HG03520 (cell line): ENCODE measurements at regions not wholly inside any gene's neighbourhood (a gene's known extent, or its start where the extent isn't known, plus 50 kb on each side); places are given as distances from the start of the nearest gene placed in this dataset.
"Not testable (repeated sequence)": the region's sequence is repeated elsewhere in the genome, so short reads cannot be mapped to it uniquely, and the experiment has no call there.

Source experiments
- ATAC-seq: cut with Tn5 transposase; IDR thresholded peaks from one replicate; pipeline ENCODE4 v1.9.1; 2021; ENCODE audit warnings: mild to moderate bottlenecking, moderate library complexity; ENCODE audit not compliant: unreplicated experiment

GRCh38 chr1:121001090-121001726 is 111.6 kb downstream of the PPIAL4A start:
- ATAC-seq = not testable (repeated sequence)

GRCh38 chr1:121003230-121003629 is 113.7 kb downstream of the PPIAL4A start:
- not testable (repeated sequence) for ATAC-seq

- ATAC-seq = not testable (repeated sequence)
Measured at GRCh38 chr1:121006826-121007225, 117.3 kb downstream of the PPIAL4A start.

- ATAC-seq = not testable (repeated sequence)
Measured at GRCh38 chr1:121007755-121008154, 118.2 kb downstream of the PPIAL4A start.

- ATAC-seq = not testable (repeated sequence)
Measured at GRCh38 chr1:121008512-121009215, 119.1 kb downstream of the PPIAL4A start.

GRCh38 chr1:121009216-121010057 is 119.9 kb downstream of the PPIAL4A start:
- ATAC-seq = not testable (repeated sequence)

- not testable (repeated sequence) for ATAC-seq
Measured at GRCh38 chr1:121010141-121010540, 120.6 kb downstream of the PPIAL4A start.

GRCh38 chr1:121013181-121013580 is 123.6 kb downstream of the PPIAL4A start:
- not testable (repeated sequence) for ATAC-seq

- ATAC-seq = not testable (repeated sequence)
Measured at GRCh38 chr1:121016182-121017028, 126.8 kb downstream of the PPIAL4A start.

- peak; percentile 51 for ATAC-seq
Measured at GRCh38 chr1:121019715-121020349, 130.3 kb downstream of the PPIAL4A start.

- not testable (repeated sequence) for ATAC-seq
Measured at GRCh38 chr1:121020350-121021236, 131.0 kb downstream of the PPIAL4A start.

- ATAC-seq = not testable (repeated sequence)
Measured at GRCh38 chr1:121021716-121022115, 132.1 kb downstream of the PPIAL4A start.

GRCh38 chr1:121032878-121033494 is 143.4 kb downstream of the PPIAL4A start:
- not testable (repeated sequence) for ATAC-seq

GRCh38 chr1:121036792-121037191 is 147.2 kb downstream of the PPIAL4A start:
- ATAC-seq = not testable (repeated sequence)

- not testable (repeated sequence) for ATAC-seq
Measured at GRCh38 chr1:121040974-121041373, 143.2 kb downstream of the FAM72B start.

- not testable (repeated sequence) for ATAC-seq
Measured at GRCh38 chr1:121041497-121041896, 142.6 kb downstream of the FAM72B start.

GRCh38 chr1:121042882-121043281 is 141.3 kb downstream of the FAM72B start:
- ATAC-seq = not testable (repeated sequence)

- ATAC-seq = not testable (repeated sequence)
Measured at GRCh38 chr1:121048293-121048752, 135.8 kb downstream of the FAM72B start.
